ENCODE measurements at regions not wholly inside any gene's neighbourhood (a gene's known extent, or its start where the extent isn't known, plus 50 kb on each side); places are given as distances from the start of the nearest gene placed in this dataset.
"Not testable (repeated sequence)": the region's sequence is repeated elsewhere in the genome, so short reads cannot be mapped to it uniquely, and the experiment has no call there.

GRCh38 chr4:155578219-155578618 is 88.4 kb upstream of the GUCY1A1 start:
- no peak for DNase-seq (ENCODE audit: extremely low read depth, low read depth)
- no peak for TF ChIP-seq CTCF (IDR thresholded peaks at IDR 0.05; ENCODE audit: low read depth, low read length)

- DNase-seq (ENCODE audit: extremely low read depth, low read depth) = not testable (repeated sequence)
Observed at GRCh38 chr4:155574329-155574728, 92.3 kb upstream of the GUCY1A1 start.

GRCh38 chr4:155573126-155573525 is 93.5 kb upstream of the GUCY1A1 start:
- DNase-seq (ENCODE audit: extremely low read depth, low read depth) = no peak
- TF ChIP-seq CTCF (IDR thresholded peaks at IDR 0.05; ENCODE audit: low read depth, low read length) = no peak

- no peak for DNase-seq (ENCODE audit: extremely low read depth, low read depth)
- no peak for TF ChIP-seq CTCF (IDR thresholded peaks at IDR 0.05; ENCODE audit: low read depth, low read length)
Observed at GRCh38 chr4:155572106-155572703, 94.4 kb upstream of the GUCY1A1 start.

- DNase-seq (ENCODE audit: extremely low read depth, low read depth) = no peak
- no peak for TF ChIP-seq CTCF (IDR thresholded peaks at IDR 0.05; ENCODE audit: low read depth, low read length)
Observed at GRCh38 chr4:155571184-155571944, 95.3 kb upstream of the GUCY1A1 start.

- no peak for TF ChIP-seq CTCF (IDR thresholded peaks at IDR 0.05; ENCODE audit: low read depth, low read length)
- DNase-seq (ENCODE audit: extremely low read depth, low read depth) = no peak
Observed at GRCh38 chr4:155570661-155571060, 96.0 kb upstream of the GUCY1A1 start.

GRCh38 chr4:155569960-155570515 is 96.6 kb upstream of the GUCY1A1 start:
- DNase-seq (ENCODE audit: extremely low read depth, low read depth) = peak; percentile 42
- TF ChIP-seq CTCF (IDR thresholded peaks at IDR 0.05; ENCODE audit: low read depth, low read length) = no peak
